ENCODE measurements at regions not wholly inside any gene's neighbourhood (a gene's known extent, or its start where the extent isn't known, plus 50 kb on each side); places are given as distances from the start of the nearest gene placed in this dataset.

- TF ChIP-seq CTCF (IDR thresholded peaks at IDR 0.05; ENCODE audit: low read length) = no peak
- no peak for TF ChIP-seq EZH2 (IDR thresholded peaks at IDR 0.05; ENCODE audit: borderline replicate concordance, low read length)
Measured at GRCh38 chr10:64206409-64206808, 685.2 kb downstream of the REEP3 start.
